SKM-1 (cell line): ENCODE measurements at regions not wholly inside any gene's neighbourhood (a gene's known extent, or its start where the extent isn't known, plus 50 kb on each side); places are given as distances from the start of the nearest gene placed in this dataset.
"Not testable (repeated sequence)": the region's sequence is repeated elsewhere in the genome, so short reads cannot be mapped to it uniquely, and the experiment has no call there.

Source experiments
- DNase-seq: peaks from one replicate; lab custom pipeline; 2025; ENCODE audit not compliant: unreplicated experiment; lab: John Stamatoyannopoulos, UW

DNA sequence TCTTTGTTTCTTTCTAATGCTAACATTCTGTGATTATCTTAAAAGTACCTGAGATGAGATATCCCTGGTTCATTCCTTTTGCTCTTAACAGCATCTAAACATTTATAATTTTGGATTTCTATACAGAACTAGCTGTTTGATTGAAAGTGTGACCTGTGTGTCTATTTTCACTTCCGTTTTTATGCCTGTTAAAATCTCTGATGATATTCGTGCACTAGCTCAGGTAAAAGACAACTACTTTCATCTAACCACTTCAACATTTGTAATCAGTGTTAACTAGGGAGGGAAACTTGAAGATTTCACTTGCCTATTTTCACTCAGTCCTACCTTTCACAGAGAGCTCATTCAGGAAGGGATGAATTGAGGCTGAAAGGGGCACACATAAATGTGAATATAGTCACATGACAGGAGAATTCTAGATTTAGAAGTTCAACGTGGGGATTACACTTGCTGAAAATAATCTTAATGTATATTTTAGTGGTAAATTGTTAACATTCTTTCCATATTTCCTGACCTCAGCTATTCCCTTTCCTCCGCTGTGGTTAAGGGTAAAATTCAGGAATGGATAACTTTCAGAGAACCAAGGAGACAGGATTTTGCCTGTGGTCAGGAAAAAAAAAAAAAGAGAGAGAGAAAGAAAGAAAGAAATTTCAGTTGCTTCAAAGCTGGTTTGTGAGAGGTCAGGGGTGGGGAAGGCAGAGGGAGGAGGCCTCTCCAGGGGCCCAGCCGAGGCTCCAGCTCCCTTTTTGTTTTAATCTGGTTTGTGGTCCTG lies 159.8 kb upstream of the TSC22D2 start:
- DNase-seq, result no peak

DNA sequence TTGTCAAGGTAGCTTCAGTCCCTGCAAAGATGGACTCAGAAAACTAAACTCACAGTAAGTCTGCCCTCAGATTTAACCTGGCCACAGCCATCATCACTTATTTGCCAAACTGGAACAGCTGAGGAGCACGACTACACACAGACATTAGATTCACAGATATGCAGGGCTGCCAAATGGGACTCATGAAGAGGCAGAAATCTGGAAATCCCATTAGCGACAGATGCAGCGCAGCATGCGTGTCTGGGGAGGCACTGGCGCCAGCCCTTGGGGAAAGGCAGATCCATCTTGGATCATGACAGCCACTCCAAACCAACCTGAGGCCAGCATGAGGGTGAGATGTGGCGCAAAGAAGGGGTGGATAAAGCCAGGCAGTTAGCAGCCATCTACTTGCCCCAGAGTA lies 160.7 kb upstream of the TSC22D2 start:
- DNase-seq, result no peak

DNA sequence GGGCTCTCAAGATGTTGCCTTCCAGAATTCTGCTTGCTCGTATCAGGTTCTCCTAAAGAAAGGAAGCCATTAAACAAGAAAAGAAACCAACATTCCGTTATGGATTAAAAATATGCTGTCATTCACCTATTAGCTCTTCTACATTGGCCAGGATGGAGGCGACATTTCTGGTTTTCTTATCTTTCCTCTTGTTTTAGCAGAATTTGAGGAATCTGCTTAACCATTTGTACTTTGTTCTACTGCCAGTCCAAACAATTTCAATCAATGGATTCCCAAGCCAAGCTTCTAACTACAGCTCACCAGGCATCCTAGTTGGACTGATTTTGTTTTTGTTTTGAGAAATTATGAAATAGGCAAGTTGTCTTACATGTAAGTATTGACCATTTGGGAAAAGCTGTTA lies 164.6 kb upstream of the TSC22D2 start:
- no peak for DNase-seq

GRCh38 chr3:150242220-150242936 lies 165.7 kb upstream of the TSC22D2 start:
- DNase-seq, result no peak

DNA sequence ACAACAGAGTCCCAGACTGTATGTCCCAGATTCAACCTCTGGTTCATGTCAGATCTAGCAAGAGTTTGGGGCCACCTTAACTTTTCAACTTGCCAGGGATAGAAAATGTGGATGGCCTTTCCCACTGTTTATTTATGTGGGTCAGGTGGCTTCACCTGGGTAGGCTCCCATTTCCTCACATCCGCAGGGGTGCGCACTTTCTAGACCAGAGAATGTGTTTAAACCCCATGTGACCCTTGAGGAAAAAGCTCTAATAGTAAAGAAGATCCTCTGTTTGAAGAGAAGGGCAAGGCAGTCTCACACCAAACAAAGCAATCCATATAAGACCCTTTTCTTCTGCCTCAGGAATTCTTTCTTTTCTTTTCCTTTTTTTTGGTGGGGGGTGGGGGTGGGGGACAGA lies 167.2 kb upstream of the TSC22D2 start:
- no peak for DNase-seq

DNA sequence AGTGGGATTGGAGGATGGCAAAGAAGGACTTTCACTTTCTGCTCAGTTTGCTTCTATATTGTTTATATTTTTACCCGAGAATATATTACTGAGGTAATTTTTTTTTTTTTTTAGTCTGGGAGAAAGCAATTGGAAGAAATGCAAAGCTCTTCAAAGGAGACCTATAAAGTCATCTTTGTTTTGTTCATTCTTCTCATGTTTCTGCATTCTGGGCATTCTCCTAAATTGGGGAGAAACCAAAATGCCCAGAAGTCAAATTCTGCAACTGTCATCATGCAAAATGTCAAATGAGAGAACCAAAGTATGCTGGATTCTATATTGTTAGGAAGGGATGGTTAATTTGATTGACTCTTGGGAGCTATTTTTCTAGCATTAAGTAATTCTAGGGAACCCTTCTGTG lies 168.3 kb upstream of the TSC22D2 start:
- no peak for DNase-seq

- no peak for DNase-seq
Observed at GRCh38 chr3:150238995-150239619, 169.0 kb upstream of the TSC22D2 start.

GRCh38 chr3:150238048-150238802 lies 169.9 kb upstream of the TSC22D2 start:
- DNase-seq, result no peak

GRCh38 chr3:150237490-150237889 lies 170.6 kb upstream of the TSC22D2 start:
- DNase-seq, result no peak

GRCh38 chr3:150236316-150237082 lies 171.6 kb upstream of the TSC22D2 start:
- no peak for DNase-seq

- no peak for DNase-seq
Observed at GRCh38 chr3:150235799-150236198, 172.3 kb upstream of the TSC22D2 start.

DNA sequence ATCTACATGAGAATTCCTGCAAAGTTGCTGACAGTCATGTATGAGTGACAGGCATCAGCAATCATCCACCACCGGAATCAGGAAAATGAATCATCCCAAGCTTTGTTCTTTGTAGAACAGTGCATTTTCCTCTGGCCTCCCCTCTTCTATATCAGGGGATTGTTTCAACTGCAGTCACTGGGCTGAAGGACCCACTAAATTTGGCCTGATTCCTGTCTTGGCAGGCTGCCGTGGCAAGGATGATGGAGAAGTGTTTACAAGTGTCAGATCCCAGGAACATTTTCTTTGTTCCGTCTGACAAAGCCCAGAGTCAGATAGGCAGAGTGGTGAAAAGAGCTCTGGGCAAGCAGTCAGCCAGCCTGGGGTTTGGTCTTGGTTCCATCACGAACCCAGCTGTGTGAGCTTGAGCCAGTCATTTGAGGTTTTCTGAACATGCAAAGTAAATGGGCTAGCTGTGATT lies 175.1 kb upstream of the TSC22D2 start:
- DNase-seq, result no peak

DNA sequence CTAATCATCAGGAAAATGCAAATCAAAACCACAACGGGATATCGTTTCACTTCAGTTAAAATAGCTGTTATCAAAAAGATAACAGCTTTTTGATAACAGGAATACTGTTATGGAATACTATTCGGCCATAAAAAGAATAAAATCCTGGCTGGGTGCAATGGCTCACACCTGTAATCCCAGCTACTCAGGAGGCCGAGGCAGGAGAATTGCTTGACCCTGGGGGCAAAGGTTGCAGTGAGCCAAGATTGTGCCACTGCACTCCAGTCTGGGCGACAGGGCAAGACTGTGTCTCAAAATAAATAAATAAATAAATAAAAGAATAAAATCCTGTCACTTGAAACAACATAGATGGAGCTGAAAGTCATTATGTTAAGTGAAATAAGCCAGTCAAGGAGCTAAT lies 178.1 kb upstream of the TSC22D2 start:
- DNase-seq, result no peak

GRCh38 chr3:150228626-150229025 lies 179.5 kb upstream of the TSC22D2 start:
- not testable (repeated sequence) for DNase-seq

DNA sequence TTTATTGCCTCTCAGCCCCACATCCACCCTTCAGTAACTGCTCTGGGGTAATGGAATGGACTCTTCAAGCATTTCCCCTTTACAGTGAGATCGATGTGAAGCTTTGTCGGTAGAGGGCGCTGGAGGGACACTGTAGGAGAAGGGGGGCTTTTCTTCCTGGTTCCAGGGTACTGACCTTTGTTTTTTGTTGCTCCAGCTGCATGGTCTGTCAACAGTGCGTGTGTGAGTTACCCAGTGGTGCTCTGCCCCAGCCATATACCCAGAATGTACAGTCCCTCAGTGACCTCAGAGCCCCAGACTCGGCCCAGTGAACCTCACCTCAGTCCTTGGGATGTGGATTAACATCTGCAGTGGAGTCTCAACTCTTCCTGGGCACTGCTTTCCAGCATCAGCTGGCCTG lies 180.3 kb upstream of the TSC22D2 start:
- DNase-seq, result peak; percentile 28

GRCh38 chr3:150225986-150226385 lies 182.1 kb upstream of the TSC22D2 start:
- DNase-seq, result no peak

- peak; percentile 44 for DNase-seq
Observed at GRCh38 chr3:150223558-150223957, 184.5 kb upstream of the TSC22D2 start.

DNA sequence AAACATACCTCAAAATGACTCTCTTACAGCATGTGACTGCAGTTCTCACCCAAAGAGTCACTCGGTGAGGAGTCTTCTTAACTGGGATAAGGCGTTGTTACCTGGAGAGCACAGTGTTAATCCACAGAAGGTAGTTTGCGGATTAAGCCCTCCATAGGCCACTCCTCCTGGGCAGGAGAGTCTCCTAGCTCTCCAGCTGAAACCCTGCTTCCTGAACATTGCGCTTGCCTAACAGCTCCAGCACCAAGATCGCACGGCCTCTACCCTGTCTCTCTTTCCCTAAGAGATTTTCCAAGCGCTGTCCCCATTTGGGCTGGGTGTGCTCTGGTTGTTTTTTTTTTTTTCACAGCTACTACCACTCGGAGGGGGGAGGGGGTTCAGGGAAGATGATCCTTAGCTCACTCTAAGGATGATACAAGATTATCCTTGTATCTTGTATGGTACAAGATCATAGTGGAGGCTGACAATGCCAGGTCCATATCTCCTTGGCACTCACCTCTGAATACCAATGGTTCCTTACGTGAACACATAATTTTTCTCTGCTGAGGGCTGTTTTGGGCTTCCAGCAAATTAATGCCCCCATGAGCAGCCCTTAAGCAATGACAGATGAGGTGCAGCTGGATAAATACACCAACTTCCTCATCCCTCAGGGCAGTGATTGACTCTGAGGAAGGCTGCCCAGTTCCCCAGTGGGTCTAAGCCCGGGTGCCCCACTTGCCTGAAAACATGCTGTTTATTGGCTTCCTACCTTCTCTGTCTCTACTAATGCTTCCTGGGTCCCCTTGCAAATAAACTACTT lies 185.2 kb upstream of the TSC22D2 start:
- peak; percentile 33 for DNase-seq

DNA sequence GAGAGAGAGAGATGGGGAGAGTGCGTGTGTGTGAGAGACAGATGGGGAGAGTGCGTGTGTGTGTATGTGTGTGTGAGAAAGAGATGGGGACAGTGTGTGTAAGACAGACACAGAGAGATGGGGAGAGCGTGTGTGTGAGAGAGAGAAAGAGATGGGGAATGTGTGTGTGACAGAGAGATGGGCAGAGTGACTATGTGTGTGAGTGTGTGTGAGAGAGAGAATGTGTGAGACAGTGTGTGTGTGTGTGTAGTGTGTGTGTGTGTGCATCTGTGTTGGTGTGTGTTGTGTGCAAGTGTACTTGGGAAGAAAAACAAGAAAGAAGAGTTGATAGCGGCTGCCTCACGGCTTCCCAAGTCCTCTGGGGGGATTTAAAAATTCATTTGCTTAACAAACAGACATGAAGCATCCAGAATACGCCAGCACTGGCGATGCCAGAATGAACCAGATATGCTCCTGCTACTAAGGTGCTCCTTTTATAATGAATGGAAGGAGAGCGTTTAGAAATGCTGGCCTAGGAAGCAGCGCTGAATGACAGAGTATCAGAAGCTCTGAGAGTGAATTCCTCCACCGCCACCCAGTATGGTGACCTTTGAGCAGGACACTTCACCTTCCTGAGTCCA lies 186.1 kb upstream of the TSC22D2 start:
- no peak for DNase-seq
